HEK293 (cell line): ENCODE measurements at regions not wholly inside any gene's neighbourhood (a gene's known extent, or its start where the extent isn't known, plus 50 kb on each side); places are given as distances from the start of the nearest gene placed in this dataset.

Experiments used
- HIC1 ChIP-seq: fragments of 450-650 bp; formaldehyde crosslinking; IDR thresholded peaks from 2 replicates; pipeline ENCODE4 v1.5.1; 2016; ENCODE audit warnings: missing biosample characterization, missing genetic modification characterization
- KLF9 ChIP-seq: fragments of 450-650 bp; formaldehyde crosslinking; IDR thresholded peaks from 2 replicates; pipeline ENCODE4 v1.5.1; 2016; ENCODE audit warnings: missing biosample characterization, missing genetic modification characterization, low read depth
- ZBTB8A ChIP-seq: fragments of 450-650 bp; formaldehyde crosslinking; IDR thresholded peaks from 2 replicates; pipeline ENCODE4 v1.5.1; 2016; ENCODE audit warnings: missing biosample characterization, missing genetic modification characterization
- ZNF140 ChIP-seq: fragments of 450-650 bp; formaldehyde crosslinking; IDR thresholded peaks from 2 replicates; pipeline ENCODE4 v1.5.1; 2016; ENCODE audit warnings: missing biosample characterization, missing genetic modification characterization
- ZNF274 ChIP-seq, 2 experiments: fragments of 200-500 bp in 1 of 2; fragments of 450-650 bp in 1 of 2; sonication (Bioruptor generic) in 1 of 2; formaldehyde crosslinking in 1 of 2; IDR thresholded peaks; 2 replicates each; pipeline versions ENCODE4 v1.5.1 to v1.6.1; 2014 to 2016; ENCODE audit warnings: borderline replicate concordance in 1 of 2, inconsistent platforms in 1 of 2, low read length in 1 of 2, missing biosample characterization in 1 of 2, missing genetic modification characterization in 1 of 2
- ZNF302 ChIP-seq: fragments of 450-650 bp; formaldehyde crosslinking; IDR thresholded peaks from 2 replicates; pipeline ENCODE4 v1.5.1; 2016; ENCODE audit warnings: missing biosample characterization, missing genetic modification characterization, low read depth
- ZNF350 ChIP-seq: fragments of 450-650 bp; formaldehyde crosslinking; IDR thresholded peaks from 2 replicates; pipeline ENCODE4 v1.5.0; 2017; ENCODE audit warnings: missing biosample characterization, mild to moderate bottlenecking, missing genetic modification characterization
- ZNF394 ChIP-seq: fragments of 450-650 bp; formaldehyde crosslinking; IDR thresholded peaks from 2 replicates; pipeline ENCODE4 v1.5.1; 2016; ENCODE audit warnings: missing biosample characterization, missing genetic modification characterization, mild to moderate bottlenecking, moderate library complexity, borderline replicate concordance
- TF ChIP-seq, protein P1 (sequence below): fragments of 450-650 bp; formaldehyde crosslinking; IDR thresholded peaks from 2 replicates; pipeline ENCODE4 v1.5.1; 2016; ENCODE audit warnings: missing biosample characterization, missing genetic modification characterization

DNA sequence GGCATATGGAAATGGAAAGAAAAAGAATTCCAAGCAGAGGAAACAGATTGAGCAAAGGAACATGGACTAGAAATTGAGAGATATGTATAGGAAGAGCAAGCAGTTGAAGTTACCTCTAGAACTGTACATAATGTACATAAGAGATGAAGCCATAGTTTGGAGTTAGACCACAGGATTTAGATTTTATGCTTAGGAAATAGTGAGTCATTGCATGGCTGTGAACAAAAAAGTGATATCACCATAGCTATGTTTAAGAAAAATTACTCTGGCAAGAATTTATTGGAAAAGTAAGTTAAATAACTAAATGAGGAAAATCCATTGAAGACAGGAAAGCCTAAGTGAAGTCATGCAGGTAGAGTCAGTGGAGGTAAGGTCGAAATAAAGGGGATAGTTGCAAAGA is 99.4 kb upstream of the GALNT5 start:
- TF ChIP-seq, protein P1, sequence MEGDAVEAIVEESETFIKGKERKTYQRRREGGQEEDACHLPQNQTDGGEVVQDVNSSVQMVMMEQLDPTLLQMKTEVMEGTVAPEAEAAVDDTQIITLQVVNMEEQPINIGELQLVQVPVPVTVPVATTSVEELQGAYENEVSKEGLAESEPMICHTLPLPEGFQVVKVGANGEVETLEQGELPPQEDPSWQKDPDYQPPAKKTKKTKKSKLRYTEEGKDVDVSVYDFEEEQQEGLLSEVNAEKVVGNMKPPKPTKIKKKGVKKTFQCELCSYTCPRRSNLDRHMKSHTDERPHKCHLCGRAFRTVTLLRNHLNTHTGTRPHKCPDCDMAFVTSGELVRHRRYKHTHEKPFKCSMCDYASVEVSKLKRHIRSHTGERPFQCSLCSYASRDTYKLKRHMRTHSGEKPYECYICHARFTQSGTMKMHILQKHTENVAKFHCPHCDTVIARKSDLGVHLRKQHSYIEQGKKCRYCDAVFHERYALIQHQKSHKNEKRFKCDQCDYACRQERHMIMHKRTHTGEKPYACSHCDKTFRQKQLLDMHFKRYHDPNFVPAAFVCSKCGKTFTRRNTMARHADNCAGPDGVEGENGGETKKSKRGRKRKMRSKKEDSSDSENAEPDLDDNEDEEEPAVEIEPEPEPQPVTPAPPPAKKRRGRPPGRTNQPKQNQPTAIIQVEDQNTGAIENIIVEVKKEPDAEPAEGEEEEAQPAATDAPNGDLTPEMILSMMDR (tag by site-specific recombination) = no peak
- no peak for TF ChIP-seq ZNF274 (IDR thresholded peaks at IDR 0.05; ENCODE audit: low read length)
- no peak for TF ChIP-seq ZNF274 (tag by site-specific recombination; IDR thresholded peaks at IDR 0.05; ENCODE audit: borderline replicate concordance)
- no peak for TF ChIP-seq ZNF140
- TF ChIP-seq ZNF350 = no peak
- TF ChIP-seq ZBTB8A (tag by site-specific recombination) = no peak
- TF ChIP-seq HIC1 (tag by site-specific recombination) = no peak
- no peak for TF ChIP-seq ZNF394
- no peak for TF ChIP-seq ZNF302 (tag by site-specific recombination)
- TF ChIP-seq KLF9 (tag by site-specific recombination) = no peak
